Adrenal gland (tissue), 5 donors: ENCODE measurements at regions not wholly inside any gene's neighbourhood (a gene's known extent, or its start where the extent isn't known, plus 50 kb on each side); places are given as distances from the start of the nearest gene placed in this dataset.

Source experiments
- POLR2A ChIP-seq, 2 donors: fragments of 450-650 bp; IDR thresholded peaks; one replicate each; pipeline ENCODE4 v1.6.1; 2017; ENCODE audit warnings: antibody characterized with exemption in 2 of 2, mild to moderate bottlenecking in 2 of 2, moderate library complexity in 1 of 2
- TF ChIP-seq, protein P1 (sequence below), 6 experiments: fragments of 450-650 bp in 4 of 6; fragments of 200-600 bp in 2 of 6; sonication (generic) in 1 of 6; IDR thresholded peaks; 1 replicate in 5 of 6; 2 replicates in 1 of 6; pipeline versions ENCODE4 v1.5.1 to v1.8.0; 2016 to 2021; ENCODE audit warnings: antibody characterized with exemption in 6 of 6, mild to moderate bottlenecking in 2 of 6, moderate library complexity in 1 of 6
- donor health status: DM: no; HTN: no; CAD: no.

DNA sequence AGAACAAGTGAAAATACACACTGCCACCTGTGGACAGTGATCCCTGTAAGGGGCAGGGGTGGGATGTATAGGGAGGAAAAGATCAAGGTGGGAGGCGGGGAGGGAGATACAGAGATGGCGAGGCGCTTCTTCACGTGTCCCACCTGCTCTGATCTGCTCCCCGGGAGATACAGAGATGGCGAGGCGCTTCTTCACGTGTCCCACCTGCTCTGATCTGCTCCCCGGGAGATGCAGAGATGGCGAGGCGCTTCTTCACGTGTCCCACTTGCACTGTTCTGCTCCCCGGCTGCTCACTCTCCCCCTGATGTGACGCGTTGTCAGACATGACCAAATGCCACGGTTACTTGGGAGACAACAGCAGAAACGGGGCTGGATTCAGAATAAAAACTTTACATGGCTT lies 308.3 kb upstream of the SHH start:
- TF ChIP-seq, protein P1, sequence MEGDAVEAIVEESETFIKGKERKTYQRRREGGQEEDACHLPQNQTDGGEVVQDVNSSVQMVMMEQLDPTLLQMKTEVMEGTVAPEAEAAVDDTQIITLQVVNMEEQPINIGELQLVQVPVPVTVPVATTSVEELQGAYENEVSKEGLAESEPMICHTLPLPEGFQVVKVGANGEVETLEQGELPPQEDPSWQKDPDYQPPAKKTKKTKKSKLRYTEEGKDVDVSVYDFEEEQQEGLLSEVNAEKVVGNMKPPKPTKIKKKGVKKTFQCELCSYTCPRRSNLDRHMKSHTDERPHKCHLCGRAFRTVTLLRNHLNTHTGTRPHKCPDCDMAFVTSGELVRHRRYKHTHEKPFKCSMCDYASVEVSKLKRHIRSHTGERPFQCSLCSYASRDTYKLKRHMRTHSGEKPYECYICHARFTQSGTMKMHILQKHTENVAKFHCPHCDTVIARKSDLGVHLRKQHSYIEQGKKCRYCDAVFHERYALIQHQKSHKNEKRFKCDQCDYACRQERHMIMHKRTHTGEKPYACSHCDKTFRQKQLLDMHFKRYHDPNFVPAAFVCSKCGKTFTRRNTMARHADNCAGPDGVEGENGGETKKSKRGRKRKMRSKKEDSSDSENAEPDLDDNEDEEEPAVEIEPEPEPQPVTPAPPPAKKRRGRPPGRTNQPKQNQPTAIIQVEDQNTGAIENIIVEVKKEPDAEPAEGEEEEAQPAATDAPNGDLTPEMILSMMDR (IDR thresholded peaks at IDR 0.05) = no peak
- no peak for TF ChIP-seq POLR2A (IDR thresholded peaks at IDR 0.05)
